Trophoblast cell (in vitro differentiated cells and primary cell): ENCODE measurements at regions not wholly inside any gene's neighbourhood (a gene's known extent, or its start where the extent isn't known, plus 50 kb on each side); places are given as distances from the start of the nearest gene placed in this dataset.

Experiments used
- DNase-seq, 2 donors: peaks; one replicate each; pipeline ENCODE4 v3.0.0-alpha.2; 2016
- H2AFZ ChIP-seq: 2 replicates; pipeline ENCODE4 v1.6.1; 2013; ENCODE audit warnings: low read length, moderate library complexity, mild to moderate bottlenecking; ENCODE audit not compliant: insufficient read depth, poor library complexity
- H2AK5ac ChIP-seq: 2 replicates; pipeline ENCODE4 v1.6.1; 2013; ENCODE audit warnings: mild to moderate bottlenecking, low read length
- H2BK120ac ChIP-seq: 2 replicates; pipeline ENCODE4 v1.6.1; 2013; ENCODE audit warnings: low read length, mild to moderate bottlenecking, moderate library complexity; ENCODE audit not compliant: insufficient read depth, poor library complexity
- H2BK12ac ChIP-seq: 2 replicates; pipeline ENCODE4 v1.6.1; 2013; ENCODE audit warnings: mild to moderate bottlenecking, low read length, moderate library complexity
- H2BK5ac ChIP-seq: 2 replicates; pipeline ENCODE4 v1.6.1; 2013; ENCODE audit warnings: low read length, low read depth, moderate library complexity, mild to moderate bottlenecking; ENCODE audit not compliant: poor library complexity
- H3K14ac ChIP-seq: 2 replicates; pipeline ENCODE4 v1.6.1; 2013; ENCODE audit warnings: mild to moderate bottlenecking, low read length
- H3K18ac ChIP-seq: 2 replicates; pipeline ENCODE4 v1.6.1; 2013; ENCODE audit warnings: mild to moderate bottlenecking, low read length
- H3K23ac ChIP-seq: 2 replicates; pipeline ENCODE4 v1.6.1; 2013; ENCODE audit warnings: low read length
- H3K27ac ChIP-seq: 2 replicates; pipeline ENCODE4 v1.5.1; 2013; ENCODE audit warnings: low read depth, mild to moderate bottlenecking, inconsistent platforms, low read length, moderate library complexity
- H3K27me3 ChIP-seq: 2 replicates; pipeline ENCODE4 v1.6.1; 2013; ENCODE audit warnings: inconsistent platforms, mild to moderate bottlenecking, low read length, moderate library complexity; ENCODE audit not compliant: insufficient read depth
- H3K36me3 ChIP-seq, 2 experiments: 1 replicate in 1 of 2; 2 replicates in 1 of 2; pipeline ENCODE4 v1.6.1; 2013; ENCODE audit warnings: low read length in 2 of 2, mild to moderate bottlenecking in 2 of 2, moderate library complexity in 1 of 2; ENCODE audit not compliant: insufficient read depth in 2 of 2, control insufficient read depth in 1 of 2
- H3K4ac ChIP-seq: 2 replicates; pipeline ENCODE4 v1.6.1; 2013; ENCODE audit warnings: low read depth, mild to moderate bottlenecking, low read length, moderate library complexity
- H3K4me1 ChIP-seq, 2 experiments: 1 replicate in 1 of 2; 2 replicates in 1 of 2; pipeline ENCODE4 v1.6.1; 2013; ENCODE audit warnings: low read length in 2 of 2, mild to moderate bottlenecking in 2 of 2, moderate library complexity in 1 of 2; ENCODE audit not compliant: insufficient read depth in 2 of 2, control insufficient read depth in 1 of 2
- H3K4me2 ChIP-seq: 2 replicates; pipeline ENCODE4 v1.6.1; 2013; ENCODE audit warnings: inconsistent platforms, mild to moderate bottlenecking, low read length, moderate library complexity
- H3K4me3 ChIP-seq: 2 replicates; pipeline ENCODE4 v1.5.1; 2013; ENCODE audit warnings: mild to moderate bottlenecking, low read depth, low read length, inconsistent platforms
- H3K79me1 ChIP-seq: one replicate; pipeline ENCODE4 v1.6.1; 2013; ENCODE audit warnings: low read length
- H3K79me2 ChIP-seq: 2 replicates; pipeline ENCODE4 v1.6.1; 2013; ENCODE audit warnings: low read length, mild to moderate bottlenecking; ENCODE audit not compliant: control insufficient read depth, insufficient read depth, poor library complexity
- H3K9ac ChIP-seq: 2 replicates; pipeline ENCODE4 v1.6.1; 2013; ENCODE audit warnings: mild to moderate bottlenecking, low read length
- H3K9me3 ChIP-seq: 2 replicates; pipeline ENCODE4 v1.6.1; 2013; ENCODE audit warnings: low read depth, mild to moderate bottlenecking, control low read depth, inconsistent platforms, low read length; ENCODE audit not compliant: insufficient read depth
- H4K12ac ChIP-seq: 2 replicates; pipeline ENCODE4 v1.6.1; 2013; ENCODE audit warnings: low read depth, mild to moderate bottlenecking, low read length, moderate library complexity
- H4K8ac ChIP-seq: 2 replicates; pipeline ENCODE4 v1.6.1; 2013; ENCODE audit warnings: low read depth, mild to moderate bottlenecking, low read length, moderate library complexity
- H4K91ac ChIP-seq: one replicate; pipeline ENCODE4 v1.6.1; 2013; ENCODE audit warnings: low read depth, mild to moderate bottlenecking, low read length, moderate library complexity
- WGBS: extraction: QIAGEN DNeasy Blood & Tissue Kit; methylation state at CpG from one replicate; pipeline ENCODE4 v1.1.7; 2013; ENCODE audit warnings: missing lambda C conversion rate; ENCODE audit not compliant: insufficient read length, insufficient coverage; ENCODE audit errors: extremely low coverage; 5-methylcytosine and 5-hydroxymethylcytosine counted together

GRCh38 chr22:27644566-27644965, 157.0 kb downstream of the MN1 start:
- Histone ChIP-seq H3K27me3 (no peaks in the 10 kb centered on the region), H3K27ac (no peak overlapping the region), H4K12ac (no peak overlapping the region), H3K14ac (no peak overlapping the region), H3K79me2 (no peaks in the 10 kb centered on the region), H2BK5ac (no peak overlapping the region), H3K4me1 (peaks cover 0 to 5% of the 10 kb centered on the region in 2 experiments), H3K4me3 (no peak overlapping the region), H3K79me1 (no peaks in the 10 kb centered on the region), H3K9me3 (no peaks in the 10 kb centered on the region), H3K4me2 (no peak overlapping the region), H4K91ac (no peak overlapping the region), H2AK5ac (no peak overlapping the region), H3K4ac (no peak overlapping the region), H2AFZ (no peak overlapping the region), H3K9ac (no peak overlapping the region), H3K23ac (no peak overlapping the region), H4K8ac (no peak overlapping the region), H3K18ac (no peak overlapping the region), H2BK120ac (no peak overlapping the region), H2BK12ac (no peak overlapping the region), H3K36me3 (no peaks in the 10 kb centered on the region)
- WGBS: no CpG with 5 or more reads among the region's 7 CpGs
- DNase-seq: no peak

GRCh38 chr22:27647540-27647939, 154.0 kb downstream of the MN1 start:
- no peaks in the 10 kb centered on the region for H3K27me3 ChIP-seq
- no peak overlapping the region for H2AFZ ChIP-seq
- H3K23ac ChIP-seq: no peak overlapping the region
- no peak overlapping the region for H2BK12ac ChIP-seq
- no peaks in the 10 kb centered on the region for H3K36me3 ChIP-seq
- H3K4me2 ChIP-seq: no peak overlapping the region
- H3K79me1 ChIP-seq: no peaks in the 10 kb centered on the region
- H3K9ac ChIP-seq: no peak overlapping the region
- no peaks in the 10 kb centered on the region for H3K79me2 ChIP-seq
- no peak for DNase-seq
- no peak overlapping the region for H3K18ac ChIP-seq
- H3K9me3 ChIP-seq: no peaks in the 10 kb centered on the region
- no peak overlapping the region for H3K14ac ChIP-seq
- no peak overlapping the region for H3K4me3 ChIP-seq
- no CpG with 5 or more reads among the region's 3 CpGs for WGBS
- no peak overlapping the region for H4K8ac ChIP-seq
- no peak overlapping the region for H2BK120ac ChIP-seq
- no peak overlapping the region for H3K27ac ChIP-seq
- no peak overlapping the region for H3K4ac ChIP-seq
- H2BK5ac ChIP-seq: no peak overlapping the region
- H3K4me1 ChIP-seq: no peaks in the 10 kb centered on the region
- H2AK5ac ChIP-seq: no peak overlapping the region
- H4K91ac ChIP-seq: no peak overlapping the region
- no peak overlapping the region for H4K12ac ChIP-seq

- no peak overlapping the region for H3K27ac ChIP-seq
- no peak overlapping the region for H3K18ac ChIP-seq
- H3K79me2 ChIP-seq: no peaks in the 10 kb centered on the region
- no peak overlapping the region for H4K12ac ChIP-seq
- H3K4me2 ChIP-seq: no peak overlapping the region
- H2AK5ac ChIP-seq: no peak overlapping the region
- H3K9ac ChIP-seq: no peak overlapping the region
- H3K9me3 ChIP-seq: no peaks in the 10 kb centered on the region
- H2BK12ac ChIP-seq: no peak overlapping the region
- no peak overlapping the region for H4K91ac ChIP-seq
- no peak for DNase-seq
- H2BK120ac ChIP-seq: no peak overlapping the region
- H3K23ac ChIP-seq: no peak overlapping the region
- WGBS: no CpG with 5 or more reads among the region's 3 CpGs
- H4K8ac ChIP-seq: no peak overlapping the region
- no peaks in the 10 kb centered on the region for H3K27me3 ChIP-seq
- no peaks in the 10 kb centered on the region for H3K4me1 ChIP-seq
- no peak overlapping the region for H2AFZ ChIP-seq
- no peaks in the 10 kb centered on the region for H3K79me1 ChIP-seq
- H3K14ac ChIP-seq: no peak overlapping the region
- H3K4me3 ChIP-seq: no peak overlapping the region
- H3K36me3 ChIP-seq: no peaks in the 10 kb centered on the region
- no peak overlapping the region for H2BK5ac ChIP-seq
- H3K4ac ChIP-seq: no peak overlapping the region
Observed at GRCh38 chr22:27648074-27648473, 153.5 kb downstream of the MN1 start.

GRCh38 chr22:27648853-27649252, 152.7 kb downstream of the MN1 start:
- Histone ChIP-seq H2AK5ac (no peak overlapping the region), H3K23ac (no peak overlapping the region), H3K4me1 (no peaks in the 10 kb centered on the region), H3K79me2 (no peaks in the 10 kb centered on the region), H2BK5ac (no peak overlapping the region), H4K8ac (no peak overlapping the region), H3K36me3 (no peaks in the 10 kb centered on the region), H3K9me3 (no peaks in the 10 kb centered on the region), H2BK12ac (no peak overlapping the region), H2AFZ (no peak overlapping the region), H3K4ac (no peak overlapping the region), H2BK120ac (no peak overlapping the region), H4K91ac (no peak overlapping the region), H3K14ac (no peak overlapping the region), H4K12ac (no peak overlapping the region), H3K4me3 (no peak overlapping the region), H3K27ac (no peak overlapping the region), H3K9ac (no peak overlapping the region), H3K18ac (no peak overlapping the region), H3K79me1 (no peaks in the 10 kb centered on the region), H3K4me2 (no peak overlapping the region), H3K27me3 (no peaks in the 10 kb centered on the region)
- no peak for DNase-seq
- WGBS: 100% methylated on average over 2 of the region's 2 CpGs
